ENCODE measurements at regions not wholly inside any gene's neighbourhood (a gene's known extent, or its start where the extent isn't known, plus 50 kb on each side); places are given as distances from the start of the nearest gene placed in this dataset.

DNA sequence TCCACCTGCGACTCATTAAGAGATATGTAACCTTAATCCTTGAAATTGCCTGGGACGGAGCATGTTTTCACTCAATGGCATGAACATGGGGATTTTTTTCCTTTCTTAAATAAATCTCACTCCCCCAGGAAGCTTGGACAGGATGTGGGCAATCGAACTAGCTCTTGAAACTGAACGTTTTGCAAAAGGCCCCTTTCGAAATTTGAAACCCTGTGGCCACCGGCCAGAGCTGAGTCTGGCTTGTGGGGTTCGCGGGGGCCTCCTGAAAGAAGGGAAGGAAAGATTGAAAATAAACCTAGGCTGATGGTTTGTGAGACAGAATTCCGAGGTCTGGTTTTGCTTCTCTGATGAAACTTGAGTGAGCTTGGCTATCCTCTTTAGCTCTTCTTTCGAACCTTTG is 101.4 kb upstream of the RTL1 start:
- H3K4me3 ChIP-seq, result no peak overlapping the region
- intact Hi-C loops (cut with DNase I), result no loop called here
- 46% methylated on average over 10 of the region's 10 CpGs for WGBS
- H3K9me3 ChIP-seq, result peaks cover 0 to 3% (median 0%) of the 10 kb centered on the region in 4 donors
- no peak for TF ChIP-seq POLR2AphosphoS5 (IDR thresholded peaks at IDR 0.05)
- TF ChIP-seq EP300 (IDR thresholded peaks at IDR 0.05), result no peak
- TF ChIP-seq CTCF (IDR thresholded peaks at IDR 0.05), result no peak
- no peak for TF ChIP-seq POLR2A (IDR thresholded peaks at IDR 0.05; ENCODE audit: low read depth)
- peaks cover 0 to 9% (median 2%) of the 10 kb centered on the region in 4 donors for H3K4me1 ChIP-seq
- DNase-seq (ENCODE audit: extremely low spot score), result no peak
- peak overlapping the region in 1 of 4 donors; percentile 35 for H3K27ac ChIP-seq (replicated peaks in 1 of 4)
- no peaks in the 10 kb centered on the region for H3K27me3 ChIP-seq
- H3K36me3 ChIP-seq, result no peaks in the 10 kb centered on the region

DNA sequence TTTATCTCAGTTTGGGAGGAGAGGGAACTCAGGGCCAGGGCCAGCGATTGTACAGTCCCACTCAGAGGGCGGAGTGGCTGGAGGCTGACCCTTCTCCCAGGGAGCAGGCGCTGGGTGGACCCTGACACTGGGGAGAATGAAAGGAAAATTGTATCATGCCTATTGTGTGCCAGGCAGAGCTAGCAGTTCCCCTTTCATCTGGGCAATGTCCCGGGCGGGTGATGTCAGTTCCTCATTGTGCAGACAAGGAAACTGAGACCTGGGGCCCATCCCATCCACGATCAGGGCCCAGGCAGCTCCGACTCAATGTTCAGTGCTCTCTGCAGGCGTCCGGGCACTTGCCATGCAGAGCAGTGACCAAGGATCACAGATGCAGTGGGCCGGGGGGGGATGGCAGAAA is 101.9 kb upstream of the RTL1 start:
- WGBS, result 64% methylated on average over 5 of the region's 10 CpGs
- intact Hi-C loops (cut with DNase I), result no loop called here
- Histone ChIP-seq H3K36me3 (no peaks in the 10 kb centered on the region), H3K4me1 (peaks cover 0 to 9% (median 2%) of the 10 kb centered on the region in 4 donors), H3K27me3 (no peaks in the 10 kb centered on the region), H3K27ac (replicated peaks in 1 of 4) (peak overlapping the region in 1 of 4 donors; percentile 35), H3K4me3 (no peak overlapping the region), H3K9me3 (peaks cover 0 to 3% (median 0%) of the 10 kb centered on the region in 4 donors)
- TF ChIP-seq EP300 (IDR thresholded peaks at IDR 0.05), result no peak
- TF ChIP-seq CTCF (IDR thresholded peaks at IDR 0.05), result no peak
- TF ChIP-seq POLR2AphosphoS5 (IDR thresholded peaks at IDR 0.05), result no peak
- TF ChIP-seq POLR2A (IDR thresholded peaks at IDR 0.05; ENCODE audit: low read depth), result no peak
- DNase-seq (ENCODE audit: extremely low spot score), result no peak

- H3K27me3 ChIP-seq, result no peaks in the 10 kb centered on the region
- no peaks in the 10 kb centered on the region for H3K36me3 ChIP-seq
- no peak overlapping the region for H3K27ac ChIP-seq (replicated peaks in 1 of 4)
- no peak overlapping the region for H3K4me3 ChIP-seq
- intact Hi-C loops (cut with DNase I), result no loop called here
- peaks cover 0 to 9% (median 2%) of the 10 kb centered on the region in 4 donors for H3K4me1 ChIP-seq
- WGBS, result 70% methylated on average over 8 of the region's 9 CpGs
- H3K9me3 ChIP-seq, result peaks cover 0 to 3% (median 0%) of the 10 kb centered on the region in 4 donors
- TF ChIP-seq CTCF (IDR thresholded peaks at IDR 0.05) (no peak), POLR2A (IDR thresholded peaks at IDR 0.05; ENCODE audit: low read depth) (no peak), POLR2AphosphoS5 (IDR thresholded peaks at IDR 0.05) (no peak), EP300 (IDR thresholded peaks at IDR 0.05) (no peak)
- no peak for DNase-seq (ENCODE audit: extremely low spot score)
These were observed 102.5 kb upstream of the RTL1 start for GRCh38 chr14:101006008-101006407.

DNA sequence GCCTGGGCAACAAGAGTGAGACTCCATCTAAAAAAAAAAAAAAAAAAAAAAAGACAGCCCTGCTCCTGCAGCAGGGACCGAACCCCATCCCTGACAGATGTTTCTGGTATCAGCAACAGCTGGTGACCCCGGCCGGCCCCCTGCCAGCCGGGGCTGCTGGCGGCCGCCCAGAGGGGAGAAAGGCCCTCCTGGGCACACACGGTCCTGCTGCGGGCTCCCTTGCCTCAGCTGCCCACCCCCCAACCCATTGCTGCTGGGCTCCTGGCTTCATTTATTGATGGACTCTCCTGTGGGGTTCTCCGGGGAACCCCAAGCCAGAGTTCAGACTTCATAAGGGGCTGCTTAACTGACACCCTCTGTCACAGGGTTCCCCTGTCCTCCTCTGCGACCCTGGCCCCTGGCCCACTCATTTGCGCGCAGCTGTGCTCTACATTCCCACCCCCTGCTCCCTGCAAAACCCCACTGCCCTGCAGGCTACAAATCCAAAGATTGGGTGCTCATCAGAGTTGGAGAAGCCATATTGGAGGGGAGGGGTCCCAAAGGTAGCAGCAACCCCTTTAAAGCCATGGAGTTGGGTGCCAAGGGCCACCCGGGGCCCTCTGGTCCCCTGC is 103.6 kb upstream of the RTL1 start:
- Histone ChIP-seq H3K4me3 (no peak overlapping the region), H3K9me3 (peaks cover 0 to 8% (median 2%) of the 10 kb centered on the region in 4 donors), H3K4me1 (peaks cover 0 to 9% (median 2%) of the 10 kb centered on the region in 4 donors), H3K27me3 (no peaks in the 10 kb centered on the region), H3K36me3 (no peaks in the 10 kb centered on the region), H3K27ac (replicated peaks in 1 of 4) (no peak overlapping the region)
- 88% methylated on average over 13 of the region's 13 CpGs for WGBS
- peak; percentile 39 for DNase-seq (ENCODE audit: extremely low spot score)
- TF ChIP-seq CTCF (IDR thresholded peaks at IDR 0.05), result no peak
- TF ChIP-seq EP300 (IDR thresholded peaks at IDR 0.05), result no peak
- TF ChIP-seq POLR2AphosphoS5 (IDR thresholded peaks at IDR 0.05), result no peak
- TF ChIP-seq POLR2A (IDR thresholded peaks at IDR 0.05; ENCODE audit: low read depth), result no peak
- intact Hi-C loops (cut with DNase I), result no loop called here

GRCh38 chr14:101007765-101008164 is 104.2 kb upstream of the RTL1 start:
- no peak for TF ChIP-seq POLR2A (IDR thresholded peaks at IDR 0.05; ENCODE audit: low read depth)

More at GRCh38 chr14:101007765-101008164, 104.2 kb upstream of the RTL1 start:
- Histone ChIP-seq H3K27me3 (no peaks in the 10 kb centered on the region), H3K9me3 (peaks cover 0 to 8% (median 4%) of the 10 kb centered on the region in 4 donors), H3K36me3 (no peaks in the 10 kb centered on the region), H3K4me3 (no peak overlapping the region), H3K4me1 (peaks cover 0 to 9% (median 2%) of the 10 kb centered on the region in 4 donors), H3K27ac (replicated peaks in 1 of 4) (no peak overlapping the region)
- intact Hi-C loops (cut with DNase I), result no loop called here
- 84% methylated on average over 4 of the region's 4 CpGs for WGBS
- DNase-seq (ENCODE audit: extremely low spot score), result no peak
